Psoas muscle (tissue), 7 donors: ENCODE measurements at regions not wholly inside any gene's neighbourhood (a gene's known extent, or its start where the extent isn't known, plus 50 kb on each side); places are given as distances from the start of the nearest gene placed in this dataset.
A peak's percentile ranks its signal among the peaks of the same experiment; 100 is the strongest.

Source experiments
- ATAC-seq, 4 donors: fragments of 200-7000 bp; cut with Tn5 transposase; one replicate each; pipeline ENCODE4 v1.9.1; 2020; ENCODE audit warnings: moderate library complexity in 3 of 4, mild to moderate bottlenecking in 2 of 4
- DNase-seq, 2 donors: peaks; one replicate each; pipeline ENCODE4 v3.0.0-alpha.2; 2020
- H3K27ac ChIP-seq: fragments of 200-600 bp; one replicate; pipeline ENCODE4 v1.8.0; 2022
- H3K27me3 ChIP-seq, 3 donors: fragments of 200-600 bp in 1 of 3; one replicate each; pipeline versions ENCODE4 v1.6.1 to v1.8.0; 2013 to 2022; ENCODE audit warnings: low read length in 2 of 3, mild to moderate bottlenecking in 2 of 3, moderate library complexity in 1 of 3; ENCODE audit not compliant: insufficient read depth in 3 of 3
- H3K36me3 ChIP-seq, 2 donors: fragments of 200-600 bp in 1 of 2; one replicate each; pipeline versions ENCODE4 v1.6.1 to v1.8.0; 2013 to 2022; ENCODE audit warnings: low read depth in 1 of 2, mild to moderate bottlenecking in 1 of 2, moderate library complexity in 1 of 2; ENCODE audit not compliant: insufficient read depth in 1 of 2
- H3K4me1 ChIP-seq: fragments of 200-600 bp; one replicate; pipeline ENCODE4 v1.8.0; 2022
- H3K4me3 ChIP-seq: fragments of 200-600 bp; one replicate; pipeline ENCODE4 v1.8.0; 2022; ENCODE audit warnings: mild to moderate bottlenecking
- H3K9me3 ChIP-seq: fragments of 200-600 bp; one replicate; pipeline ENCODE4 v1.8.0; 2022
- CTCF ChIP-seq: fragments of 200-600 bp; IDR thresholded peaks from one replicate; pipeline ENCODE4 v1.8.0; 2022; ENCODE audit warnings: antibody characterized with exemption
- WGBS, 3 donors: extraction: QIAGEN DNeasy Blood & Tissue Kit; methylation state at CpG; one replicate each; pipeline versions ENCODE4 v1.1.6 to v1.1.7; 2013; 5-methylcytosine and 5-hydroxymethylcytosine counted together
- intact Hi-C, 2 donors: fragments of 100-400 bp; cut with DNase I; formaldehyde crosslinking; loops; one replicate each; pipeline versions ENCODE4 v1.11.0 to v1.14.2; 2022
- donor health status: healthy with polysubstance abuse.
- donor health status: DM: no; HTN: no; CAD: no; lungs with moderate emphysema.
- donor health status: Bipolar disorder and iron deficiency.
- donor health status: healthy.
- donor health status: DM: yes; HTN: yes; CAD: no.
- donor health status: DM: no; HTN: no; CAD: no.
- donor health status: DM: yes; HTN: yes; CAD: no.

- Histone ChIP-seq H3K27me3 (no peaks in the 10 kb centered on the region), H3K27ac (peak overlapping the region; percentile 59), H3K4me3 (no peak overlapping the region), H3K9me3 (no peaks in the 10 kb centered on the region), H3K36me3 (no peaks in the 10 kb centered on the region), H3K4me1 (peaks cover 16% of the 10 kb centered on the region)
- intact Hi-C loops, result no loop called here
- no peak for TF ChIP-seq CTCF
- WGBS, 3 donors, result 16 to 24% (median 23%) methylated on average over 12 of the region's 12 CpGs
- DNase-seq, result no peak
- peak; percentile 44 to 84 (median 70) for ATAC-seq
These were observed 665.5 kb downstream of the PTPRU start for GRCh38 chr1:29901624-29902325.

- ATAC-seq, result peak; percentile 87 to 97 (median 94)
- WGBS, 3 donors, result 17 to 34% (median 34%) methylated on average over 3 of the region's 3 CpGs
- H3K27me3 ChIP-seq, result no peaks in the 10 kb centered on the region
- TF ChIP-seq CTCF, result no peak
- intact Hi-C loops, result no loop called here
- no peaks in the 10 kb centered on the region for H3K9me3 ChIP-seq
- peaks cover 16% of the 10 kb centered on the region for H3K4me1 ChIP-seq
- H3K4me3 ChIP-seq, result no peak overlapping the region
- peak overlapping the region; percentile 59 for H3K27ac ChIP-seq
- no peak for DNase-seq
- no peaks in the 10 kb centered on the region for H3K36me3 ChIP-seq
These were observed 664.4 kb downstream of the PTPRU start for GRCh38 chr1:29900712-29901111.

- no peak overlapping the region for H3K4me3 ChIP-seq
- peaks cover 16% of the 10 kb centered on the region for H3K4me1 ChIP-seq
- DNase-seq, result no peak
- intact Hi-C loops, result no loop called here
- no peaks in the 10 kb centered on the region for H3K36me3 ChIP-seq
- peaks cover 0 to 1% (median 0%) of the 10 kb centered on the region in 3 donors for H3K27me3 ChIP-seq
- no peak for TF ChIP-seq CTCF
- H3K9me3 ChIP-seq, result no peaks in the 10 kb centered on the region
- peak overlapping the region; percentile 59 for H3K27ac ChIP-seq
- ATAC-seq, result peak; percentile 23 to 64 (median 46)
- 29 to 49% (median 32%) methylated on average over 20 of the region's 20 CpGs for WGBS, 3 donors
These were observed 663.9 kb downstream of the PTPRU start for GRCh38 chr1:29900104-29900679.

- Histone ChIP-seq H3K9me3 (no peaks in the 10 kb centered on the region), H3K27ac (no peak overlapping the region), H3K4me3 (no peak overlapping the region), H3K27me3 (peaks cover 0 to 4% (median 2%) of the 10 kb centered on the region in 3 donors), H3K36me3 (no peaks in the 10 kb centered on the region), H3K4me1 (peaks cover 16% of the 10 kb centered on the region)
- DNase-seq (no peak), ATAC-seq (no peak)
- 50 to 58% (median 56%) methylated on average over 12 of the region's 12 CpGs for WGBS, 3 donors
- TF ChIP-seq CTCF, result no peak
- intact Hi-C loops, result loop anchor here in 1 of 2 donors (5.0 kb wide), 1 partner anchor 185 kb away; no protein-coding TSS in a partner anchor
These were observed 660.7 kb downstream of the PTPRU start for GRCh38 chr1:29896791-29897714.
